WI38 (cell line): ENCODE measurements at regions not wholly inside any gene's neighbourhood (a gene's known extent, or its start where the extent isn't known, plus 50 kb on each side); places are given as distances from the start of the nearest gene placed in this dataset.

Source experiments
- H3K4me3 ChIP-seq: 2 replicates; pipeline ENCODE4 v1.5.1; 2011; ENCODE audit warnings: low read depth, mild to moderate bottlenecking, control low read depth, low read length
- TF ChIP-seq, protein P1 (sequence below): IDR thresholded peaks from 2 replicates; pipeline ENCODE4 v1.5.1; 2012; ENCODE audit warnings: low read depth, mild to moderate bottlenecking, control low read depth, low read length

- TF ChIP-seq, protein P1, sequence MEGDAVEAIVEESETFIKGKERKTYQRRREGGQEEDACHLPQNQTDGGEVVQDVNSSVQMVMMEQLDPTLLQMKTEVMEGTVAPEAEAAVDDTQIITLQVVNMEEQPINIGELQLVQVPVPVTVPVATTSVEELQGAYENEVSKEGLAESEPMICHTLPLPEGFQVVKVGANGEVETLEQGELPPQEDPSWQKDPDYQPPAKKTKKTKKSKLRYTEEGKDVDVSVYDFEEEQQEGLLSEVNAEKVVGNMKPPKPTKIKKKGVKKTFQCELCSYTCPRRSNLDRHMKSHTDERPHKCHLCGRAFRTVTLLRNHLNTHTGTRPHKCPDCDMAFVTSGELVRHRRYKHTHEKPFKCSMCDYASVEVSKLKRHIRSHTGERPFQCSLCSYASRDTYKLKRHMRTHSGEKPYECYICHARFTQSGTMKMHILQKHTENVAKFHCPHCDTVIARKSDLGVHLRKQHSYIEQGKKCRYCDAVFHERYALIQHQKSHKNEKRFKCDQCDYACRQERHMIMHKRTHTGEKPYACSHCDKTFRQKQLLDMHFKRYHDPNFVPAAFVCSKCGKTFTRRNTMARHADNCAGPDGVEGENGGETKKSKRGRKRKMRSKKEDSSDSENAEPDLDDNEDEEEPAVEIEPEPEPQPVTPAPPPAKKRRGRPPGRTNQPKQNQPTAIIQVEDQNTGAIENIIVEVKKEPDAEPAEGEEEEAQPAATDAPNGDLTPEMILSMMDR = no peak
- H3K4me3 ChIP-seq = no peak overlapping the region
Measured at GRCh38 chr22:44634426-44635321, 67.3 kb upstream of the PRR5 start.

- TF ChIP-seq, protein P1 = no peak
Measured at GRCh38 chr22:44633647-44634046, 68.4 kb upstream of the PRR5 start.

DNA sequence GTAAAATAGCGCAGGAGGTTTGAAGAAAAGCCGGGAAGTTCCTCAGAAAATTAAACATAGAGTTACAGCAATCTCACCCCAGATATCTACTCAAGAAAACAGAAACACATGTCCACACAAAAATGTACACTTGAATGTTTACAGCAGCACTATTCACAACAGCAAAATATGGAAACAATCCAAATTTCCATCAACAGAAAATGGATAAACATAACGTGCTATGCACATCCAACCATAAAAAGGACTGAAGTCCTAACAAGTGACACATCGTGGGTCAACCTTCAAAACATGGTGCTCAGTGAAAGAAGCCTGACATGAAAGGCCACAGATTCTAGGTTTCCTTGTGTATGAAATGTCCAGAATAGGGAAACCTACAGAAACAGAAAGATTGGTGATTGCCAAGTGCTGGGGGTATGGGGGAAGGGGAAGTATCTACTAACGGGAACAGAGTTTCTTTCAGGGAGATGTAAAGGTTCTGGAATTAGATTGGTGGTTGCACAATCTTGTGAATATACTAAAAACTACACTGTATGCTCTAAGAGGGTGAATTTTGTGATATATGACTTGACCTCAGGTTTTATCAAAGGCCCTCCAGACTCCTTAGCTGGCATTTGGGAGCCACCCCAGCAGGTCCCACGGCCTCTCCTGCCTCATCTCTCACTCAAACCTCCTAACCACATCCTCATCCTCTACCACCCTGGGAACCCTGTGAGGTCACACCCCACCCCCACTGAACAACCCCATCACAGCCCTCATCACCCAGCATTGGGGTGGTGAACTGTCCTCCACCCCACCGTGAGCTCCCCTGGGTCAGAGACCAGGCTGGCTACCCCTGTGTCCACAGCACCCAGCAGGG lies 69.2 kb upstream of the PRR5 start:
- TF ChIP-seq, protein P1 = no peak

More at GRCh38 chr22:44633647-44634046, 68.4 kb upstream of the PRR5 start:
- no peak overlapping the region for H3K4me3 ChIP-seq

DNA sequence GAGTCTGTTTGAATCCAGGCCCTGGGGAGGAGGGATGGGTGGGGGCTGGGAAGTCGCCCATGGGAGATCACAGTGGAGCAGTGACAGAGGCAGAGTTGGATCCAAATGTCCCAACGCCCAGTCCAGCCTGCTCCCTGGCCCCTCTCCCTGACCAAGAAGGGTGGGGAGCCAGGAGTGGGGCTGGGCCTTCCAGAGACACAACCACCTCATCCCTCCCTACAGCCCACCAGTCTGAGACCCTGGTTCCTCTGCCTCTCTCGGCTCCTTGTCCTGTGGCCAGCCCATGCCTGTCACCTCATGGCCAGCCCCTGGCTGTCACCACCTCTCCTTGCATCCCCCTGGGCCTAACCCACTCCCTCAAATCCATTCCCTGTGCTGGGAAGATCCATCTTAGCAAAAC lies 71.2 kb upstream of the PRR5 start:
- no peak overlapping the region for H3K4me3 ChIP-seq
- TF ChIP-seq, protein P1 = no peak

More for the DNA sequence above, 69.2 kb upstream of the PRR5 start:
- H3K4me3 ChIP-seq = no peak overlapping the region

DNA sequence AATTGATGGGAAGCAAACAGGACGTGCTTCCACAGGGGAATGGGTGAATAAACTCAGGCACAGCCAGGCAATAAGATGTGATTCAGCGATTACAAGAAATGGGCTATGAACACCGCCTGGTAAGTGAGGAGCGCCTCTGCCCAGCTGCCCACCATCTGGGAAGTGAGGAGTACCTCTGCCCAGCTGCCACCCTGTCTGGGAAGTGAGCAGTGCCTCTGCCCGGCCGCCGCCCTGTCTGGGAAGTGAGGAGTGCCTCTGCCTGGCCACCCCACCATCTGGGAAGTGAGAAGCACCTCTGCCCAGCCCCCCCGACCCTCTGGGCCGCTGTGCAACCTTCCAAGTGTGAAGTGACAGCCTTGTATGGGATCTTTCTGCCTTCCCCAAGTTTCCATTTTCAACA lies 73.2 kb upstream of the PRR5 start:
- H3K4me3 ChIP-seq = no peak overlapping the region
- TF ChIP-seq, protein P1 = no peak

DNA sequence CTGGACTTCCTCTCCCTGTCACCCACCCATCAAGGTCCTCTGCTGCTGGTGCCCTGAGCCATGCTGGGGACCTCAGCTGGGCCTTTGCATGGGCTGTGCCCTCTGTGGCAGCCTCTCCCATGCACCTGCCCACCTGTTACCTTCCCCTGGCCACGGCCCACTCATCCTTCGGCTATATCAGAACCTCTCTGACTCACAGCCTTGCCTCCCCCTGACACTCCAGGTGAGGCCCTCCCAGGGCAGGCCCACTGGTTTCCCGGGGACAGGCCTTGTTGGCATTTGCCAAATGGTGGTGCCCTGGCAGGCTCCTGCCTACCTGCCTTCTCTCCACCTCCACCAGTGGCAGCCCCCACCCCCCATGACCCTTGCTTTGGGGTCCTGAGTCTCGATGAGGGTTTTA lies 73.7 kb upstream of the PRR5 start:
- no peak overlapping the region for H3K4me3 ChIP-seq
- TF ChIP-seq, protein P1 = no peak

DNA sequence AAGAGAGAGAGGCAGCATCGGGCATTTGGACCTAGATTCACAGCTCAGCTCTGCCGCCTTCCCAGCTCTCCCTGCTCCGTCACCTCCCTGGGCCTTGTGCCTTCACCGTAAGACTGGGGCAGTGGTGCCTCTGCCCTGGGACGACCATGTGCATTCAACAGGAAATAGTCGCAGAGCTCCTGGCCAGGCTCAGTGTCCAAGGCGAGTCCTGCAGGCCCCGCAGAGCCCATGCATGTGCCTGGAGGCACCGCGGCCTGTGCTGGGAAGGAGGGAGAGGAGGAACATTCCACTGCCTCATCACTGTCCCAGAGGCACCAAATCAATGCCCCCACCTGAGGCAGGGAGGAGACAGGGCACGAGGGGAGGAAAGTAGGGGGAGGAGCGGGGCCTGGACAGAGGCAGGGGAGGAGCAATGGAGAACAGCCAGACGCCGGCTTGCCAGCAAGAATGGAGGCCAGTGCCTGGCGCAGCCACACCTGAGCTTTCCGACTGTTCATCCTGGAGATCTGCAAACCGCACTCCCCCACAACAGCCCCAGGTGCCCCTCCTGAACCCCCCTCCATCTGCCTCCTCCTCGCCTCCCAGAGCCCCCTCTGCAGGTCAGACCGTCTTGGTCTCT lies 74.4 kb upstream of the PRR5 start:
- TF ChIP-seq, protein P1 = no peak
- H3K4me3 ChIP-seq = no peak overlapping the region
